ENCODE measurements at regions not wholly inside any gene's neighbourhood (a gene's known extent, or its start where the extent isn't known, plus 50 kb on each side); places are given as distances from the start of the nearest gene placed in this dataset.
A peak's percentile ranks its signal among the peaks of the same experiment; 100 is the strongest.

DNA sequence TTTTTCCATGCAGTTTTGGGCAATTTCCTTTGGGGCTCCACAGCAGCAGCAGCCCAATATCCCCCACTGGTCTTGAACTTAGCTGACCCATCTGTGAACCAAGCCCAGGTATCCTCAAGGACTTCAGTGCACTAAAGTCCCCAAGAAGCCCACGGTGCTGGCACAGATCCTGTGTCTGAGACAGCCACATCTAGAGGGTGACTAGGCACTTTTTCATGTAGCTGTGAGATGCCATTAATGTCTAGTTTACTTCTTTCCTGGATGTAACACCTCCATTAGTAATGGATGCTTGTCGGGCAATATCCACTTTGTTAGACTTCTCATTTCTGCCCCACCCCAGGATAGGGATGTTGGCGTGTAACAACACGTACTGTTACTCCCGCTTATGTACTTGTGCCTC lies 117.9 kb downstream of the GPCPD1 start:
- Histone ChIP-seq H3K27ac (ENCODE audit: low read length) (no peak overlapping the region), H3K36me3 (ENCODE audit: control insufficient read depth, insufficient read depth, low read length) (no peaks in the 10 kb centered on the region), H3K9me3 (ENCODE audit: control insufficient read depth, low read depth, low read length) (no peaks in the 10 kb centered on the region), H3K4me3 (ENCODE audit: low read length) (no peak overlapping the region), H3K4me1 (ENCODE audit: control insufficient read depth, insufficient read depth, low read length) (no peaks in the 10 kb centered on the region), H3K27me3 (ENCODE audit: control insufficient read depth, insufficient read depth, low read length) (no peaks in the 10 kb centered on the region)
- 95% methylated on average over 3 of the region's 5 CpGs for WGBS (ENCODE audit: insufficient coverage, low lambda C conversion rate)
- DNase-seq: no peak

DNA sequence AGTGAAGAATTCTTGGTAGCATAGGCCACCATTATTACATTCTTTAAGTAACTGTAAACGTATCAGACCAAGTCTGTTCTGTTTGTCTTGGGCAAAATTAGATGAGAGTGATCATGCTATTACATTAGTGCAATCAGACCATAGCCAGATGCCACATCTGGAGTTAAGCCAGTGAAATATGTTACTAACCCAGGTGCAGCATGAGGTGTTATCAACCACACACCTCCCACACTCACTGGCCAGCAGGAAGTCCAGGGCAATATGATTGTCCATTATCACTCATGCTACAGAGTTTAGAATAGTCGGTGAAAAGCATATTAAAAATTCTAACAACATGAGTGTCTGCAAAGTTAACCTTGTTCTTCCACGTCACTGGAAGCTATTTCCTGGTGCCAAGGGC lies 119.4 kb downstream of the GPCPD1 start:
- Histone ChIP-seq H3K9me3 (ENCODE audit: control insufficient read depth, low read depth, low read length) (no peaks in the 10 kb centered on the region), H3K27ac (ENCODE audit: low read length) (no peak overlapping the region), H3K27me3 (ENCODE audit: control insufficient read depth, insufficient read depth, low read length) (no peaks in the 10 kb centered on the region), H3K36me3 (ENCODE audit: control insufficient read depth, insufficient read depth, low read length) (no peaks in the 10 kb centered on the region), H3K4me1 (ENCODE audit: control insufficient read depth, insufficient read depth, low read length) (no peaks in the 10 kb centered on the region), H3K4me3 (ENCODE audit: low read length) (no peak overlapping the region)
- DNase-seq: no peak
- WGBS (ENCODE audit: insufficient coverage, low lambda C conversion rate): no CpG with 5 or more reads among the region's 3 CpGs

DNA sequence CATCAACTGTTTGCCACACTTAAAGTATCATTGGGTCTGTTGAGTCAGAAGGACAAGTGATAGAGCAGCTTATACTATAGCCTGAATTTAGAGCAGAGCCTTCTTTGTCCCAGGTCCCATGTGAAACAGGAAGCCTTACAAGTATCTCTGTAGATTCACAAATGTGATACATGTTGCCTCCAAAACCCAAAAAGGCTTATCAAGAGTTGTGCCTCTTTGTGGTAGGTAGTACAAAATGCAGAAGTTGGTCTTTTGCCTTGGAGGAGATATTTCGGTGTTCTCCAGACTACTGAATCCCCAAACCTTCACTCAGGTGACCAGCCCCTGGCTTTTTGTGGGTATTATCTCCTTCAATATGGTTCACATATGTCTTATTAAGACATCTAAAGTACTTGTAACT lies 121.2 kb downstream of the GPCPD1 start:
- no peak for DNase-seq
- WGBS (ENCODE audit: insufficient coverage, low lambda C conversion rate): 100% methylated on average over 1 of the region's 1 CpG
- H3K27ac ChIP-seq (ENCODE audit: low read length): no peak overlapping the region
- H3K9me3 ChIP-seq (ENCODE audit: control insufficient read depth, low read depth, low read length): no peaks in the 10 kb centered on the region
- H3K27me3 ChIP-seq (ENCODE audit: control insufficient read depth, insufficient read depth, low read length): no peaks in the 10 kb centered on the region
- no peak overlapping the region for H3K4me3 ChIP-seq (ENCODE audit: low read length)
- H3K4me1 ChIP-seq (ENCODE audit: control insufficient read depth, insufficient read depth, low read length): no peaks in the 10 kb centered on the region
- no peaks in the 10 kb centered on the region for H3K36me3 ChIP-seq (ENCODE audit: control insufficient read depth, insufficient read depth, low read length)

DNA sequence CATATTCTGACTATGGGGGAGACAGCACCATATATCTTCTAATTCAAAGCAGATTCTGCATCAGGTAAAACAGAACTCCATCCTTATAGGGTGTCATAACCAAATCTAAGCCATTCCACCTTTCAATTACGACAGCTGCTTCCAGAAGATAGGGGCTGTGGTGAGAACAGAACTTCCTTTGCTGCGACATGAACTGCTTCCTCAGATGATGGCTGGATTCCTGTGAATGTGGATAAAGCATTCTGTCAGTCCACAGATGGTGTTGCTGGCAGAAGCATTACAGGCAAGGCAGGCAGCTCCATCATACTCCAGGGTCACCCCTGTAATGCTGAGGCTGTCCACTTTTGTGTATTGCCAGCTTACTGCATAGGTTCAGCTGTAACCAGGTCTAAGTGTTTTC lies 122.0 kb downstream of the GPCPD1 start:
- Histone ChIP-seq H3K9me3 (ENCODE audit: control insufficient read depth, low read depth, low read length) (no peaks in the 10 kb centered on the region), H3K27ac (ENCODE audit: low read length) (no peak overlapping the region), H3K27me3 (ENCODE audit: control insufficient read depth, insufficient read depth, low read length) (no peaks in the 10 kb centered on the region), H3K4me1 (ENCODE audit: control insufficient read depth, insufficient read depth, low read length) (no peaks in the 10 kb centered on the region), H3K4me3 (ENCODE audit: low read length) (no peak overlapping the region), H3K36me3 (ENCODE audit: control insufficient read depth, insufficient read depth, low read length) (no peaks in the 10 kb centered on the region)
- no CpG with 5 or more reads among the region's 2 CpGs for WGBS (ENCODE audit: insufficient coverage, low lambda C conversion rate)
- no peak for DNase-seq

DNA sequence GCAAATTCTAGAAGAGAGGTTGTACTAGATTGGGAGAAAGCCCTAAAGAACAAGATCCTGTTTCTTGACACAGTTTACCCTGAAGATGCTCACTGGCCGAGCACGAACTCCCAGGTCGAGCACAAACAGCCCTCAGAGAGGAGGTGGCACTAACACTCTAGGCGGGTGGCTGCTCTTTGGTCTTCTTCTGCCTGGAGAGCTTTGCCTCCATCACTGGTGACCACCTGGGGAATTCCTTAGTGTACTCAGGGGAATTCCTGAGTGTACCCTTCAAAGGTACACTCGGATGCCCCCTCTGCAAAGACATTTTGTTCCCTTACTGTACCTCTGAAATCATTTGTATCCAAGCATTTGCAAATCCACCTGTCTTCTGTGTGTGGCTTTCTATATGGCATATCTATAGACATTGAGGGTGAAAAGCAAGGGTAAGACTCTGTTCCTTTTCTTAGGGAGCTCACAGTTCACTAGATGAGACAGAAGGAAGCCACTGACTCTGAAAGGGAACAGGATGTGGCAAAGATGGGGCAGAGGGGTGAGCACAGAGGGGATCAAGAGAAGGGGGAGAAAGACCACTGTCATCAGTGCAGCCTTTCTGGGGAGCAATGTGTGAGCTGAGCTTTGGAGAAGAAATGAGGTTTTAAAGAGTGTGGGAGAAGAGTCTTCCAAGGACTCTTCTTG lies 124.3 kb downstream of the GPCPD1 start:
- Histone ChIP-seq H3K4me1 (ENCODE audit: control insufficient read depth, insufficient read depth, low read length) (peaks cover 2% of the 10 kb centered on the region), H3K36me3 (ENCODE audit: control insufficient read depth, insufficient read depth, low read length) (no peaks in the 10 kb centered on the region), H3K9me3 (ENCODE audit: control insufficient read depth, low read depth, low read length) (no peaks in the 10 kb centered on the region), H3K27ac (ENCODE audit: low read length) (no peak overlapping the region), H3K4me3 (ENCODE audit: low read length) (no peak overlapping the region), H3K27me3 (ENCODE audit: control insufficient read depth, insufficient read depth, low read length) (no peaks in the 10 kb centered on the region)
- WGBS (ENCODE audit: insufficient coverage, low lambda C conversion rate): no CpG with 5 or more reads among the region's 5 CpGs
- no peak for DNase-seq

DNA sequence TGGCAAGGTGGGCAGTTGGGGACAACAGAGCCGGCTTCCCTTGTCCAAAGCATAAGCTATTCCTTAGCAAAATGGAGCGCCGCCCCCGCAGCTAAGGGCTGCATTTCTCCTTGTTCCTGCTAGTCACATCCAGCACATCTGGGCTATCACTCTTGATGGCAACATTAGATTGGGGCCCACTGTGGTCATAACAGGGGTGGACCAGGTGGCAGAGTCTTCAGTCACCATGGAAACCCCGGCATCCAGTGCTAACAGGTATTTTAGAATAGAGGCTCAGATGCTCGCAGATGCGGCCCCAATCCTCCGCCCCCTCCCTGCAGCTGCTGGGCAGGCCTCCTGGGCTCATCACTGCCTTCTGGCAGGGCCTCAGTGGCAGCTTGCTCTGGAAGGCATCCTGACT lies 125.9 kb downstream of the GPCPD1 start:
- Histone ChIP-seq H3K36me3 (ENCODE audit: control insufficient read depth, insufficient read depth, low read length) (no peaks in the 10 kb centered on the region), H3K27me3 (ENCODE audit: control insufficient read depth, insufficient read depth, low read length) (no peaks in the 10 kb centered on the region), H3K4me3 (ENCODE audit: low read length) (no peak overlapping the region), H3K27ac (ENCODE audit: low read length) (no peak overlapping the region), H3K4me1 (ENCODE audit: control insufficient read depth, insufficient read depth, low read length) (peaks cover 3% of the 10 kb centered on the region), H3K9me3 (ENCODE audit: control insufficient read depth, low read depth, low read length) (no peaks in the 10 kb centered on the region)
- no peak for DNase-seq
- no CpG with 5 or more reads among the region's 8 CpGs for WGBS (ENCODE audit: insufficient coverage, low lambda C conversion rate)

DNA sequence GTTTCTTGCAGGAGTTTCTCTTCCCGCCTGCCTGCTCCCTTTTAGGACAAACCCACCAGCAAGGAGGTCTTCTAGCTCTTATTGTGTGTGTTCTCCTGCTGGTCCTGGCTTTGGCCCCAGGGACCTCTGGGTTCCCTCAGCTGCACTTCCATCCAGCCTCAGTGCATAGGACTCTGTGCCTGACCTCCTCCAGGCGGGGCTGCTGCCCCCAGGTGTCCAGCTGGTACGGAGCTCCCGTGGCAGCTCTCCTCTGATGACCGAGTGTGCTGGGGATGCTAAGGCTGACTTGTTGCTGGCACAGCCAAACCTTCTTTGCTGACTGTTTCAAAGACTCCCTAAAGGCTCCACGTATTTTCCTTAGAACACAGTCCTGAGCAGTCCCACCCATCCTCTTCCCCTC lies 126.5 kb downstream of the GPCPD1 start:
- H3K27ac ChIP-seq (ENCODE audit: low read length): no peak overlapping the region
- DNase-seq: no peak
- H3K27me3 ChIP-seq (ENCODE audit: control insufficient read depth, insufficient read depth, low read length): no peaks in the 10 kb centered on the region
- no peaks in the 10 kb centered on the region for H3K9me3 ChIP-seq (ENCODE audit: control insufficient read depth, low read depth, low read length)
- H3K4me3 ChIP-seq (ENCODE audit: low read length): no peak overlapping the region
- peaks cover 3% of the 10 kb centered on the region for H3K4me1 ChIP-seq (ENCODE audit: control insufficient read depth, insufficient read depth, low read length)
- 33% methylated on average over 1 of the region's 6 CpGs for WGBS (ENCODE audit: insufficient coverage, low lambda C conversion rate)
- H3K36me3 ChIP-seq (ENCODE audit: control insufficient read depth, insufficient read depth, low read length): no peaks in the 10 kb centered on the region

DNA sequence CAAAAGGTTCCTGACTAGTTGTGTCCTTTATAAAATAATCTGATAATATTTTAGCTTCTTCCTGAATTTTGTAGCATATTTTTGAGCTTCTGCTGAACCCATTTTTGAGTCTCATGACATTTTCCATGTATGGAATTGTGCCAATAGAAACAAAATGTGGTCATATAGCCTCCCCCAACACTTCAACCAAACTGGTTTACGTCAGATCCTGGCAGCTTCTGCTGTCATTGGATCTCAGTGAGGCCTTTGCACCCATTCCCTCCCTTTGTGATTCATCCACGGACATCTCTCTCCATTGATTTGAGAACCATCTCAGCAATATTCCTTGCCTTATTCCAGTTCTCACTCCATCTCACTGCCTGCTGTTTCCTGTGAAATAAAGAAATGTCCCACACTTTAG lies 128.0 kb downstream of the GPCPD1 start:
- Histone ChIP-seq H3K27me3 (ENCODE audit: control insufficient read depth, insufficient read depth, low read length) (no peaks in the 10 kb centered on the region), H3K27ac (ENCODE audit: low read length) (no peak overlapping the region), H3K4me3 (ENCODE audit: low read length) (no peak overlapping the region), H3K36me3 (ENCODE audit: control insufficient read depth, insufficient read depth, low read length) (no peaks in the 10 kb centered on the region), H3K9me3 (ENCODE audit: control insufficient read depth, low read depth, low read length) (no peaks in the 10 kb centered on the region), H3K4me1 (ENCODE audit: control insufficient read depth, insufficient read depth, low read length) (peaks cover 3% of the 10 kb centered on the region)
- no CpG with 5 or more reads among the region's 2 CpGs for WGBS (ENCODE audit: insufficient coverage, low lambda C conversion rate)
- DNase-seq: no peak

DNA sequence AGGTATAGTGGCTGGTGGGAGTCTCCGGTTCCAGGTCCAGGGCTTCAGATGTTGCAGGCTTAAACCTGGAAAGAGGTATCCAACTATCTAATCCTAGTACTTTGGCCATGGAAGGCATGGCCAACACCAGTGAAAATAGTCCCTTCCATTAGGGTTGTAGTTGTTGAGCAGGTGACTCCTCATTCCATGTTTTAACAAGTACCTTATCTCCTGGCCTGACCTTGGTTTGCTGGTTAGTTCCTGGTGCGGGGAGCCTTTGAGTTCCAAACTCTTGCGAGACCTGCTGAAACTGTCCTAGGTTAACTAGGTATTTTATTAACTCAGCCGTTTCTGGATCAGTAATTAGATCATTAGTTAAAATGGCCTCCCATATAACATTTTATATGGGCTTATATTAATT lies 128.9 kb downstream of the GPCPD1 start:
- Histone ChIP-seq H3K27ac (ENCODE audit: low read length) (no peak overlapping the region), H3K4me1 (ENCODE audit: control insufficient read depth, insufficient read depth, low read length) (peaks cover 3% of the 10 kb centered on the region)
- 43% methylated on average over 1 of the region's 4 CpGs for WGBS (ENCODE audit: insufficient coverage, low lambda C conversion rate)

DNA sequence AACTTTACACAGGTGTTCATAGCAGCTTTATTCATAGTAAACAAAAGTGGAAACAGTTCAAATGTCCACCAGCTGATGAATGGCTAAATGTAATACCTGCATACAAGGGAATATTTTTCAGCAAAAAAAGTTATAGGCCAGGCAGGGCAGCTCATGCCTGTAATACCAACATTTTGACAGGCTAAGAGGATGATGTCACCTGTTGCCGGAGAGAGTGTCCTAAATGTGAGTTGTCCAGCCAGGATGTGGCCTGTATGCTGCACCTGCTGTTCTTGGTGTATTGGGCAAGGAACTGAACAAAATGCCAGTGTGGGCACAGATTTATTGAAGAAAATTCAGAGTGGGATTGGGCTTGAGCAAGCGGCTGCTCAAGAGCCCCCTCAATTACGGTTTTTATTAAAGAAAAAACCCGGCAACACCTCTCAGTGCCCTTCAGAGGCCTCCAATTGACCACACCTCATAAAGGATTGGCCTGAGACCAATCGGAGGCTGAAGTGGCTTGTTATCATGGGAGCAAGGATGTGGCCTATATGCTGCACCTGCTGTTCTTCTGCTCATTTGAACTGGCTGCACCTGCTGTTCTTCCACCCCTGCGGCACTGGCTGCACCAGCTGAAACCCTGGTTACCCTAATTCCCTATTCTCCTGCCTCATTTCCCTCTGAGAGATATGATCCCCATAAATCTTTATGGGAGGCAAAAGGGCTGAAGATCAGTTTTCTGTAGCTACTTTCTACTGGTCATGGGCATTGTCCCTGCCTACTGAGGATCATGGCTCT lies 129.8 kb downstream of the GPCPD1 start:
- no peaks in the 10 kb centered on the region for H3K9me3 ChIP-seq (ENCODE audit: control insufficient read depth, low read depth, low read length)

More for the DNA sequence above, 128.9 kb downstream of the GPCPD1 start:
- Histone ChIP-seq H3K27me3 (ENCODE audit: control insufficient read depth, insufficient read depth, low read length) (no peaks in the 10 kb centered on the region), H3K36me3 (ENCODE audit: control insufficient read depth, insufficient read depth, low read length) (no peaks in the 10 kb centered on the region), H3K4me3 (ENCODE audit: low read length) (no peak overlapping the region), H3K9me3 (ENCODE audit: control insufficient read depth, low read depth, low read length) (no peaks in the 10 kb centered on the region)
- peak in 1 of 2 donors; percentile 13 for DNase-seq

More for the DNA sequence above, 129.8 kb downstream of the GPCPD1 start:
- Histone ChIP-seq H3K4me1 (ENCODE audit: control insufficient read depth, insufficient read depth, low read length) (peaks cover 3% of the 10 kb centered on the region), H3K27me3 (ENCODE audit: control insufficient read depth, insufficient read depth, low read length) (no peaks in the 10 kb centered on the region), H3K27ac (ENCODE audit: low read length) (no peak overlapping the region), H3K36me3 (ENCODE audit: control insufficient read depth, insufficient read depth, low read length) (no peaks in the 10 kb centered on the region), H3K4me3 (ENCODE audit: low read length) (no peak overlapping the region)
- no peak for DNase-seq
- WGBS (ENCODE audit: insufficient coverage, low lambda C conversion rate): no CpG with 5 or more reads among the region's 6 CpGs
